Heart left ventricle (tissue), 13 donors: ENCODE measurements at regions not wholly inside any gene's neighbourhood (a gene's known extent, or its start where the extent isn't known, plus 50 kb on each side); places are given as distances from the start of the nearest gene placed in this dataset.

Experiments used
- CTCF ChIP-seq, 12 donors: fragments of 200-600 bp; sonication (generic) in 4 of 12; IDR thresholded peaks; one replicate each; pipeline versions ENCODE4 v1.5.0 to v1.8.0; 2018 to 2022; ENCODE audit warnings: antibody characterized with exemption in 12 of 12, mild to moderate bottlenecking in 5 of 12
- POLR2A ChIP-seq, 2 donors: fragments of 450-650 bp; IDR thresholded peaks; one replicate each; pipeline ENCODE4 v1.6.1; 2017; ENCODE audit warnings: antibody characterized with exemption in 2 of 2, mild to moderate bottlenecking in 2 of 2, moderate library complexity in 2 of 2
- donor health status: ischemic (EF 13 %, LVEDD 7.1; RV severe dilation, severe dysfunction).
- donor health status: DM: no; HTN: yes; CAD: no.
- donor health status: DM: no; HTN: no; CAD: no.
- donor health status: ischemic (EF 25% LVEDD 6.9; RV normal size, moderate dysfunction).
- donor health status: ischemic (EF 25% LVEDD 5.7; RV mildly dilated, moderate dysfunction).
- donor health status: ischemic (EF 35%, LVEDD 5.7; RV mildly dilated, moderate dysfunction).
- donor health status: nonischemic (EF 11% LVEDD 7.7; RV severe dilation, severe dysfunction).
- donor health status: DM: yes; HTN: yes; CAD: no.
- donor health status: PGD.
- donor health status: ischemic (EF 29% LVEDD 5.4; RV normal size, mild dysfunction).
- donor health status: nonischemic (EF 23%, LVEDD 6.1; RV moderate dilation, normal function).

DNA sequence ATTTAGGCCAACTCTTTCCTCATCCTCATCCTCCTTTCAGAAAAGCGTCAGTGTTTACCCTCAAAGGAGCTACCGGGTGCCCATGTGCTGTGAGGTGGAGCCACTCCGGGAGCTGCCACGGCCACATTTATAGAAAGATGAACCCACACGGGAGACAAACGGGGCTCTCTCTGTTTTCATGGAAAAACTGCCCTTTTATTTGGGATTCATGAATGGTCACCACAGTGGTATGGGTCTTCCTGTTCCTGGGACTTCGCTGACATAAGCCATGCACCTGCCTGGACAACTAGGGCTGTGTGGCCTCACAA lies 224.2 kb downstream of the ZIC5 start:
- TF ChIP-seq CTCF (IDR thresholded peaks at IDR 0.05), result no peak
- TF ChIP-seq POLR2A (IDR thresholded peaks at IDR 0.05), result no peak
